HCT116 (cell line): ENCODE measurements at regions not wholly inside any gene's neighbourhood (a gene's known extent, or its start where the extent isn't known, plus 50 kb on each side); places are given as distances from the start of the nearest gene placed in this dataset.
A peak's percentile ranks its signal among the peaks of the same experiment; 100 is the strongest.

Experiments used
- ATAC-seq: fragments of 200-7000 bp; cut with Tn5 transposase; 2 replicates; pipeline ENCODE4 v1.9.1; 2020; ENCODE audit warnings: mild to moderate bottlenecking, moderate library complexity
- BruUV-seq: library from RNA; stranded (reverse); fragments of 400-500 nt; replicated peaks from 2 replicates; lab custom pipeline; 2021; lab: Mats Ljungman, UMichigan
- CTCF ChIA-PET: fragments of 300-600 bp; sonication (Branson Sonifier 250); formaldehyde crosslinking; loops from one replicate; lab custom pipeline; 2021; ENCODE audit warnings: antibody characterized with exemption; lab: Charles Lee
- POLR2A ChIA-PET: fragments of 300-600, 350-600 bp; sonication (Branson Sonifier 250); formaldehyde crosslinking; loops from one replicate; lab custom pipeline; 2021; ENCODE audit warnings: antibody characterized with exemption; lab: Charles Lee
- RAD21 ChIA-PET, 2 experiments: fragments of 300-600 bp; sonication (Branson Sonifier 250); formaldehyde crosslinking; loops; one replicate each; lab custom pipeline; 2023; ENCODE audit warnings: low total read pairs in 2 of 2; ENCODE audit not compliant: uncharacterized antibody in 2 of 2, unreplicated experiment in 2 of 2, low non-redundant PET in 1 of 2; lab: Charles Lee
- DNase-seq: peaks from one replicate; pipeline ENCODE4 v3.0.0-alpha.2; 2010; ENCODE audit warnings: low read depth, low spot score
- H2AFZ ChIP-seq: fragments of 200-600 bp; shearing (Covaris generic), sonication (generic); 2 replicates; pipeline ENCODE4 v1.6.1; 2017; ENCODE audit warnings: low read depth, mixed run types, mixed read lengths, antibody characterized with exemption, low read length; ENCODE audit not compliant: poor library complexity, severe bottlenecking
- H3K27ac ChIP-seq: 2 replicates; pipeline ENCODE4 v1.5.1; 2012; ENCODE audit warnings: low read depth, low read length
- H3K27me3 ChIP-seq: fragments of 200-600 bp; sonication (generic); 2 replicates; pipeline ENCODE4 v1.6.1; 2016; ENCODE audit warnings: mixed run types, low read length, mixed read lengths; ENCODE audit not compliant: insufficient read depth
- H3K36me3 ChIP-seq, 2 experiments: fragments of 200-500 bp in 1 of 2; fragments of 200-600 bp in 1 of 2; sonication (Bioruptor generic) in 1 of 2; sonication (generic) in 1 of 2; 2 replicates each; pipeline versions ENCODE4 v1.5.1 to v1.6.1; 2014 to 2016; ENCODE audit warnings: low read length in 2 of 2, inconsistent platforms in 1 of 2, mixed read lengths in 1 of 2, mixed run types in 1 of 2; ENCODE audit not compliant: insufficient read depth in 2 of 2, control insufficient read depth in 1 of 2
- H3K4me1 ChIP-seq, 2 experiments: fragments of 200-600 bp in 1 of 2; sonication (generic) in 1 of 2; 2 replicates each; pipeline versions ENCODE4 v1.5.1 to v1.6.1; 2012 to 2017; ENCODE audit warnings: low read length in 2 of 2, inconsistent platforms in 1 of 2, mild to moderate bottlenecking in 1 of 2, mixed read lengths in 1 of 2, mixed run types in 1 of 2, moderate library complexity in 1 of 2; ENCODE audit not compliant: insufficient read depth in 2 of 2, control insufficient read depth in 1 of 2
- H3K4me2 ChIP-seq: fragments of 200-600 bp; sonication (generic); 2 replicates; pipeline ENCODE4 v1.6.1; 2017; ENCODE audit warnings: mixed run types, low read length, mixed read lengths
- H3K4me3 ChIP-seq, 2 experiments: fragments of 200-600 bp in 1 of 2; sonication (generic) in 1 of 2; replicated peaks in 1 of 2; 2 replicates each; pipeline ENCODE4 v1.5.1; 2011 to 2016; ENCODE audit warnings: low read length in 2 of 2, control low read depth in 1 of 2, low read depth in 1 of 2, mild to moderate bottlenecking in 1 of 2, mixed read lengths in 1 of 2, mixed run types in 1 of 2
- H3K79me2 ChIP-seq: fragments of 200-600 bp; sonication (generic); 2 replicates; pipeline ENCODE4 v1.6.1; 2017; ENCODE audit warnings: mild to moderate bottlenecking, mixed run types, low read length, moderate library complexity, mixed read lengths; ENCODE audit not compliant: insufficient read depth
- H3K9ac ChIP-seq: fragments of 200-600 bp; sonication (generic); 2 replicates; pipeline ENCODE4 v1.6.1; 2016; ENCODE audit warnings: low read length, mixed read lengths
- H3K9me2 ChIP-seq: fragments of 200-600 bp; sonication (generic), shearing (Covaris generic); 2 replicates; pipeline ENCODE4 v1.6.1; 2017; ENCODE audit warnings: mixed run types, mild to moderate bottlenecking, moderate library complexity; ENCODE audit not compliant: insufficient read depth
- H3K9me3 ChIP-seq, 2 experiments: fragments of 200-500 bp in 1 of 2; fragments of 200-600 bp in 1 of 2; sonication (Bioruptor generic) in 1 of 2; sonication (generic) in 1 of 2; 2 replicates each; pipeline ENCODE4 v1.6.1; 2014 to 2017; ENCODE audit warnings: low read length in 2 of 2, mixed read lengths in 2 of 2, inconsistent platforms in 1 of 2, low read depth in 1 of 2, mild to moderate bottlenecking in 1 of 2, mixed run types in 1 of 2, moderate library complexity in 1 of 2; ENCODE audit not compliant: control insufficient read depth in 1 of 2, insufficient read depth in 1 of 2
- H4K20me1 ChIP-seq: fragments of 200-600 bp; sonication (generic), shearing (Covaris generic); 2 replicates; pipeline ENCODE4 v1.6.1; 2017; ENCODE audit warnings: mixed run types, mild to moderate bottlenecking, moderate library complexity; ENCODE audit not compliant: insufficient read depth
- CBX3 ChIP-seq: IDR thresholded peaks from 2 replicates; pipeline ENCODE4 v1.6.1; 2012; ENCODE audit warnings: low read depth
- CEBPB ChIP-seq: IDR thresholded peaks from 2 replicates; pipeline ENCODE4 v1.6.1; 2012; ENCODE audit warnings: low read depth
- CTCF ChIP-seq, 3 experiments: fragments of 200-600 bp in 1 of 3; sonication (generic) in 1 of 3; IDR thresholded peaks in 2 of 3; conservative IDR thresholded peaks in 1 of 3; 2 replicates each; pipeline ENCODE4 v1.5.1; 2012 to 2017; ENCODE audit warnings: low read depth in 2 of 3, low read length in 2 of 3, antibody characterized with exemption in 1 of 3, borderline replicate concordance in 1 of 3, control low read depth in 1 of 3, mild to moderate bottlenecking in 1 of 3, mixed read lengths in 1 of 3, mixed run types in 1 of 3, moderate library complexity in 1 of 3; ENCODE audit not compliant: insufficient read depth in 1 of 3
- ELF1 ChIP-seq: IDR thresholded peaks from 2 replicates; pipeline ENCODE4 v1.6.1; 2012; ENCODE audit warnings: low read depth, borderline replicate concordance
- EZH2phosphoT487 ChIP-seq: fragments of 200-600 bp; IDR thresholded peaks from 2 replicates; pipeline ENCODE4 v1.6.1; 2018; ENCODE audit warnings: antibody characterized with exemption, borderline replicate concordance
- MAX ChIP-seq: IDR thresholded peaks from 2 replicates; pipeline ENCODE4 v1.6.1; 2012
- POLR2AphosphoS5 ChIP-seq: IDR thresholded peaks from 2 replicates; pipeline ENCODE4 v1.6.1; 2011; ENCODE audit warnings: mild to moderate bottlenecking, low read depth, low read length, moderate library complexity
- SIN3A ChIP-seq: IDR thresholded peaks from 2 replicates; pipeline ENCODE4 v1.6.1; 2012; ENCODE audit warnings: low read depth
- SP1 ChIP-seq: IDR thresholded peaks from 2 replicates; pipeline ENCODE4 v1.6.1; 2012; ENCODE audit warnings: low read depth
- TCF7L2 ChIP-seq: IDR thresholded peaks from 2 replicates; pipeline ENCODE4 v1.7.0; 2011; ENCODE audit warnings: borderline replicate concordance, inconsistent platforms; ENCODE audit not compliant: insufficient read depth, insufficient read length; ENCODE audit errors: extremely low read depth
- ZBTB33 ChIP-seq: IDR thresholded peaks from 2 replicates; pipeline ENCODE4 v1.6.1; 2011; ENCODE audit warnings: mild to moderate bottlenecking, low read length, moderate library complexity; ENCODE audit not compliant: insufficient replicate concordance; ENCODE audit errors: extremely low read depth
- ZFX ChIP-seq: fragments of 450-650 bp; IDR thresholded peaks from 2 replicates; pipeline ENCODE4 v1.6.1; 2017
- ZNF274 ChIP-seq: fragments of 200-500 bp; sonication (Bioruptor generic); IDR thresholded peaks from 2 replicates; pipeline ENCODE4 v1.6.1; 2014; ENCODE audit warnings: mild to moderate bottlenecking, low read depth, low read length, inconsistent platforms
- intact Hi-C: fragments of 100-400 bp; cut with micrococcal nuclease; formaldehyde crosslinking; loops from 2 replicates; pipeline ENCODE4 v1.10.0; 2022

- H3K4me2 ChIP-seq = peak overlapping the region; percentile 23; the same call in 1 of the 2 replicates
- DNase-seq = no peak
- ATAC-seq = no peak
- intact Hi-C loops = no loop called here
- no peaks in the 10 kb centered on the region for H3K79me2 ChIP-seq
- no TSS peak for BruUV-seq
- H3K4me1 ChIP-seq = peaks cover 0 to 12% of the 10 kb centered on the region in 2 experiments; a peak in 2 of 4 replicates
- RAD21 ChIA-PET = no interaction called here
- H3K9ac ChIP-seq = no peak overlapping the region
- H3K9me2 ChIP-seq = no peaks in the 10 kb centered on the region
- H3K4me3 ChIP-seq = no peak overlapping the region
- no peaks in the 10 kb centered on the region for H3K36me3 ChIP-seq
- POLR2A ChIA-PET = no interaction called here
- no peaks in the 10 kb centered on the region for H3K27me3 ChIP-seq
- no peak for TF ChIP-seq CTCF (IDR thresholded peaks at IDR 0.05 in 2 of 3, conservative IDR thresholded peaks at IDR 0.05 in 1 of 3; ENCODE audit: borderline replicate concordance in 1 of 3, insufficient read depth in 1 of 3, low read depth in 2 of 3, low read length in 2 of 3)
- TF ChIP-seq EZH2phosphoT487 = no peak
- no peak for TF ChIP-seq TCF7L2
- no peak for TF ChIP-seq CEBPB
- TF ChIP-seq ZBTB33 = no peak
- TF ChIP-seq ZNF274 = no peak
- no peak for TF ChIP-seq MAX
- TF ChIP-seq POLR2AphosphoS5 = no peak
- no peak for TF ChIP-seq ZFX
- no peak for TF ChIP-seq SP1
- no peak for TF ChIP-seq CBX3
- TF ChIP-seq SIN3A = no peak
- no peak for TF ChIP-seq ELF1
- no peaks in the 10 kb centered on the region for H4K20me1 ChIP-seq
- CTCF ChIA-PET = no interaction called here
- H2AFZ ChIP-seq = no peak overlapping the region
- no peak overlapping the region for H3K27ac ChIP-seq
- H3K9me3 ChIP-seq = no peaks in the 10 kb centered on the region
These were observed 185.2 kb upstream of the DGKB start for GRCh38 chr7:15087771-15088170.
